Body of pancreas (tissue), 4 donors: ENCODE measurements at regions not wholly inside any gene's neighbourhood (a gene's known extent, or its start where the extent isn't known, plus 50 kb on each side); places are given as distances from the start of the nearest gene placed in this dataset.

Source experiments
- POLR2A ChIP-seq, 3 donors: fragments of 450-650 bp; IDR thresholded peaks; one replicate each; pipeline ENCODE4 v1.6.1; 2016; ENCODE audit warnings: antibody characterized with exemption in 3 of 3, mild to moderate bottlenecking in 2 of 3
- TF ChIP-seq, protein P1 (sequence below), 7 experiments: fragments of 450-650 bp in 4 of 7; fragments of 200-600 bp in 3 of 7; sonication (generic) in 3 of 7; IDR thresholded peaks; one replicate each; pipeline ENCODE4 v1.5.1; 2016 to 2019; ENCODE audit warnings: antibody characterized with exemption in 7 of 7

DNA sequence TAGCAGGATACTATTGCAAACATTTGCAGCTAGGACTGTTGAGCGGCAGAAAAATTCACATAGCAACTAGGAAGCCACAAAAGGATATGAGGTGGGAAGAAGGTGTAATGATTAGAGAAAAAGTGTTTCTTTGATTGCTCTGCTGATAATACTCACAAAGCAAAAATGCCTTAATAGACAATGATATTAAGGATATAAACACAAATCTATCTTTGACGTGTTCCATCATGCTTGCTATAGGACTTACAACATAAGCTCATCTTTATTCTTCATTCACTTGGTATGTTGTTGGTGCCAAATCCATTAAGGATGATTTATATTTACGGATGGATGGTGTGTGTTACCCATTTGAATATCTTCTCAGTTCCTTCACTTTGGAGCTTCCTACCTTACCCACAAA is 309.3 kb downstream of the GPR37 start:
- TF ChIP-seq, protein P1, sequence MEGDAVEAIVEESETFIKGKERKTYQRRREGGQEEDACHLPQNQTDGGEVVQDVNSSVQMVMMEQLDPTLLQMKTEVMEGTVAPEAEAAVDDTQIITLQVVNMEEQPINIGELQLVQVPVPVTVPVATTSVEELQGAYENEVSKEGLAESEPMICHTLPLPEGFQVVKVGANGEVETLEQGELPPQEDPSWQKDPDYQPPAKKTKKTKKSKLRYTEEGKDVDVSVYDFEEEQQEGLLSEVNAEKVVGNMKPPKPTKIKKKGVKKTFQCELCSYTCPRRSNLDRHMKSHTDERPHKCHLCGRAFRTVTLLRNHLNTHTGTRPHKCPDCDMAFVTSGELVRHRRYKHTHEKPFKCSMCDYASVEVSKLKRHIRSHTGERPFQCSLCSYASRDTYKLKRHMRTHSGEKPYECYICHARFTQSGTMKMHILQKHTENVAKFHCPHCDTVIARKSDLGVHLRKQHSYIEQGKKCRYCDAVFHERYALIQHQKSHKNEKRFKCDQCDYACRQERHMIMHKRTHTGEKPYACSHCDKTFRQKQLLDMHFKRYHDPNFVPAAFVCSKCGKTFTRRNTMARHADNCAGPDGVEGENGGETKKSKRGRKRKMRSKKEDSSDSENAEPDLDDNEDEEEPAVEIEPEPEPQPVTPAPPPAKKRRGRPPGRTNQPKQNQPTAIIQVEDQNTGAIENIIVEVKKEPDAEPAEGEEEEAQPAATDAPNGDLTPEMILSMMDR (IDR thresholded peaks at IDR 0.05), result no peak
- TF ChIP-seq POLR2A (IDR thresholded peaks at IDR 0.05), result no peak
